D341Med (cell line): ENCODE measurements at regions not wholly inside any gene's neighbourhood (a gene's known extent, or its start where the extent isn't known, plus 50 kb on each side); places are given as distances from the start of the nearest gene placed in this dataset.
A peak's percentile ranks its signal among the peaks of the same experiment; 100 is the strongest.

Source experiments
- DNase-seq: peaks from one replicate; pipeline ENCODE4 v3.0.0; 2012; ENCODE audit warnings: low spot score

- DNase-seq, result no peak
Observed at GRCh38 chr6:170212956-170213636, 77.8 kb downstream of the DLL1 start.

DNA sequence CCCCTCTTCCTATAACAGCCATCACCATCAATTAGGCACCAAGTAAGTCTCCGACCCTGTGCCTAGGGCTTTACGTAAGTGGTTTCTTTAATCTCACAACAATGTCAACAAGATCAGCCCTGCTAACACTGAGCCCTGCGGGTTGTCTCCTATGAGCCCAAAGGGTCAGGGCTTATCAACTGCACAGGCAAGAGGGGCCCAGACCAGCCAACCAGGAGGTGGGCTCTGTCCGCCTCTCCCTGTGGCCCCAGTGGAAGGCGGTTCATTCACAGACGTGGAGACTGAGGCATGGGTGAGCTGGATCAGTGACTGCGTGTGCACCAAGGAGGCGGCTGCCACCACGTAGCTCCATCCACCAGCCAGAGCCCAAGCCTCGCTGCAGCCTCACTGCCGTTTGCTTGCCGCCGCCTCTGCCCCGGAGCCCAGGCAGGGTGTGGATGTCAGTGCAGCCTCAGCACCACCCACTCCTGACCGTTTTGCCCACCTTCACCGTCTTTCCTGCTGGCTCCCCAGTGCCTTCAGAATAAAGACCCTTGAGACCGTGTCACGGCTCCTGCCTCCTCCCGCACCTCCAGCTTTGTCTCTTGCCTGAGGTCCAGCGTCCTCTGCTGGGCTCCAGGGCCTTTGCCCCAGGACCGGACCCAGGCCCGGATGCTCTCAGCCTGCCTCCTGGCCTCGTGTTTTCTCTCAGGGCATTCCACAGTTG, 78.7 kb downstream of the DLL1 start:
- no peak for DNase-seq

DNA sequence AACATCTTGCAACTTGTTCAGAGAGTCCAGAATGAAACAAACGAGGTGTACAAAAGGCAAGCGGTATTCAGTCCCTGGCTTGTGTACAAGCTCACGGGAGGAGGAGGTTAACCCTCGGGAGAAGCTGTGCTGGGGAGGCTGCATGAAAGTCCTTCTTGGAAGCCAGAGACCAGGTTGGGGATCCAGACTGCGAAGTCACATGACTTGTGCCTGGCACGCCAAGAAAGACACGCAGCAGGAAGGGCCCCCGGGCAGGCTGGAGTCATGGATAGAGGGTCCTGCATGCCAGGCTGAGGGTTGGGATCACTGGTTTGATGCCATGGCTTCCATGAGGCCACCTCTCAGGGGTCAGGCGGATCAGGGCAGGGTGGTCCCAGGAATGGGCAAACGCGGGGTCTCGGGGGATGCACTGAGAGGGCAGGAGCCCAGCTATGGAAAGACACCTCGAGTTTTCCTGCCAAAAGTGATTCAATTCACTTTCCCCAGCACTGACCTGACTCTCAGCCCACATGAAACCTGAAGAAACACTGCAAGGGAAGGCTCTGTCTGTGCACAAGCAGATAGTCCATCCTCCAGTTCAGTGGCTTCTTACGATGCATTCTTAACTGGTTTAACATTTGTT, 79.4 kb downstream of the DLL1 start:
- DNase-seq, result no peak

- DNase-seq, result no peak
Observed at GRCh38 chr6:170210651-170211403, 80.1 kb downstream of the DLL1 start.

GRCh38 chr6:170210026-170210390, 80.9 kb downstream of the DLL1 start:
- DNase-seq, result no peak

DNA sequence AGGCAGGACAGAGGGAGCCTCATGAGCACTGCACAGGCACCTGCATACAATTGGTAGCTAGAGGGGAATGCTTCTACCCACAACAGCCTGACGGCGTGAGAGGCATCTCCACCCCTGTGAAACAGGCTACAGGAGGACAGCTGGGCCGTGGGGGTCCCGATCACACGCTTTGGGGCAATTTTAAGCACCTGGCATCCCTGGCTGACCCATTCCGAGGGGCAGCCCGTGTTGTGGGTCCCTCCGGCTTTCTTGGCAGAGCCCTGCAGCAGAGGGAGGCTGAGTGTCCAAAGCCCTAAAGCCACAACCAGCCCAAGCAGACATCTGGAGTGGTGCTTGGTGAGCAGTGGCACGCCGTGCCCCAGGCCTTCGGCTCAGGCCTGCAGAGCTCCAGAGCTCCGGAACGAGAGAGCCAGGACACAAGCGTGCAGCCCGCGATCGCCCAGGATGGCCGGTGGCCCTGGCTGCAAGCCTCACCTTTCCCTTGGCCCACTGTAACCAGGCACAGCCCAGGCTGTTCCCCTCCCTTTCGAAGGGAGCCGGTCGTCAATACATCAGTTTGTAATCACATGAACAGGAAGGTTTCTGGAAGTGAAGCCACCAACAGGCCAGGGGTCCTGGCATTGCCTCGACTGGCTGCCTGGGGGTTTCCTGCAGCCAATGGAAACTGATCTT, 81.4 kb downstream of the DLL1 start:
- DNase-seq, result no peak

DNA sequence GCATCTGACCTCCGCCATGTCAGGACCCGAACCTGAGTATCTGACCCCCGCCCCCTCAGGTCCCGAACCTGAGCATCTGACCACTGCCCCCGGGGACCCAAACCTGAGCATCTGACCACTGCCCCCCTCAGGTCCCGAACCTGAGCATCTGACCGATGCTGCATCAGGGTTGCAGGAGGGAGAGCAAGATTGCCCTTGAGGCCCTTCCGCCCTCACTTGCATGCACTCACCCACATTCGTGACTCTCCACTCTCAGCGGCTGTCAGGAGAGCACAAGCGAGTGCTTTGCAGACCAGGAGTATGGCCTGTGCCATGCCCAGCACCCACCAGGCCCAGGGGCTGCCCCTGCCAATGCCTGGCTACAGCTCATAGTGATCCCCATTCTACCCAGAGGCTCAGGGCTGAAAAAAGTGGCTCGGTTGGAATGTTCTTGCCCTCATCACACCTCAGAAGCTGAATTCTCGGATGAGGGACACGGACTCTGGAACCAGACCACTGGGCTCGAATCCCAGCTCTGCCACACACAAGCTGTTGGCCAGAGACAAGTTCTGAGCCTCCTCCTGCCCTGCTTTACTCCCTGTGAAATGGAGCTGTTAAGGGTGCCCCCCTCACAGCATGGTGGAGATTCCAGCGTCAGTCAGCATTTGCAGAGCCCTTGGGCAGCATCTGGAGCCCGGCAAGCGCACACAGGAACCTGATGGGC, 82.1 kb downstream of the DLL1 start:
- peak; percentile 6 for DNase-seq

- DNase-seq, result peak; percentile 17
Observed at GRCh38 chr6:170208182-170208601, 82.7 kb downstream of the DLL1 start.

GRCh38 chr6:170207586-170208181, 83.2 kb downstream of the DLL1 start:
- peak; percentile 4 for DNase-seq

DNA sequence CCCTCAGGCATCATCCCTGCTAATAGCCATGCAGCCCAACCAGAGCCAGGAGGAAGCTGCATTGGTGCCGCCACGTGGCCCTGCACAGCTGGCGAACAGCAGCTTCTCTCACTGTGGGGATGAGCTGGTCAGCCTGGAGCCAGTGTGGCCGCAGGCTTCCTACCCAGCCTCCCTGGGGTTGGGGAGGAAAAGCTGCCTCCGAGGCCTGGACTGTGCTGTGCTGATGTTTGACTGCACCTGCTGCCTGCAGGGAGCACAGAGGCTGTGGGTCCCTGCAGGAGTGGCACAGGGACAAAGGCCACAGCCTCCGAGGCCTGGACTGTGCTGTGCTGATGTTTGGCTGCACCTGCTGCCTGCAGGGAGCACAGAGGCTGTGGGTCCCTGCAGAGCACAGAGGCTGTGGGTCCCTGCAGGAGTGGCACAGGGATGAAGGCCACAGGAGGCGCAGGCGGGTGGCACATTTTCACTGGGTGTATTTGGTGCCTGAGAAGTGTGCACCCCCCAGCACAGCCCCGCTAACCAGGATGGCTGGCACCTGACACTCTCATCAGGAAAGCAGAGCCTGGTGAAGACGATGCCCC, 83.9 kb downstream of the DLL1 start:
- peak; percentile 12 for DNase-seq

DNA sequence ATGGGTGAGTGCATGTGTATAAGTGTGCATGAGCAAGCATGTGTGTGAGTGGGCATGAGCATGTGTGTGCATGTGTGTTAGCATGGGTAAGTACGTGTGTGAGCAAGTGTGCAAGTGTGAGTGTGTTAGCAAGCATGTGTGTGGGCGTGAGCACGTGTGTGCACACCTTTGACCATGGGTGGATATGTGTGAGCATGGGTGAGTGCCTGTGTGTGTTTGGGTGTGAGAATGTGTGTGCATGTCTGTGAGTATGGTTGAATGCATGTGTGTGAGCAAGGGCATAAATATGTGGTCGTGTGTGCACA, 84.6 kb downstream of the DLL1 start:
- no peak for DNase-seq

- DNase-seq, result no peak
Observed at GRCh38 chr6:170205534-170206316, 85.2 kb downstream of the DLL1 start.

DNA sequence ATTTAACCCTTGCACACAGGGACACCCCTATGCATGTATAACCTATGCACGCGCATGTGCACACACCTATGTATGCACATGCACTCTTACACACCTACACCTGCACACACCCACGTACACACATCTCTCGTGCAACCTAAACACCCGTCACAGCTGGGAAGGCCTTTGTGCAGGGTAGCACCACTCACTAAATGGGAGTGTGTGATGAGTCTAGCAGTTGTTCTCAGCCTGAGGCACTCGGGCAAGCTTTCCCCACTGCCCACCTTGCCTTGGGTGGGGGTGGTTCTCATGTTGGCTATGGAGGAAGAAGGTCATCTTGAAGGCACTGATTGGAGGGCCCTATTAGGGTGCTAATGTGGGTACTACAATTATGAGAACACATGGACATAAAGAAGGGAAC, 85.8 kb downstream of the DLL1 start:
- peak; percentile 4 for DNase-seq

DNA sequence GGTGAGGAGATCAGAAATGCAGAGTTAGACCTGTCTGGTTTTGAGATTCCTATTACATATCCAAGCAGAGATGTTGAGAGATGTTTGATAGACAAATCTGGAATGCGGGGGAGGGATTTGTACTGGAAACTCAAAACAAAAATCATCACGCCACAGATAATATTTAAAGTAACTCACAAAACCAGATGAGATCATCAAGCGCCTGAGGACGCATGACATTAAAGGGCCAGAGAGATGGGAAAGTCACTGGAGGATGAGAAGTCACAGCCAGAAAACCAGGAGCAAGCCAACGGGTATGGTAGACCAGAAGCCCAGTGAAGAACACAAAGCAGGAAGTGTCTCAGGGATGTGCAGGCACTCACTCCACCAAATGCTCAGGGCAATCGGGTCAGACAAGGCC, 87.7 kb downstream of the DLL1 start:
- DNase-seq, result peak; percentile 6

DNA sequence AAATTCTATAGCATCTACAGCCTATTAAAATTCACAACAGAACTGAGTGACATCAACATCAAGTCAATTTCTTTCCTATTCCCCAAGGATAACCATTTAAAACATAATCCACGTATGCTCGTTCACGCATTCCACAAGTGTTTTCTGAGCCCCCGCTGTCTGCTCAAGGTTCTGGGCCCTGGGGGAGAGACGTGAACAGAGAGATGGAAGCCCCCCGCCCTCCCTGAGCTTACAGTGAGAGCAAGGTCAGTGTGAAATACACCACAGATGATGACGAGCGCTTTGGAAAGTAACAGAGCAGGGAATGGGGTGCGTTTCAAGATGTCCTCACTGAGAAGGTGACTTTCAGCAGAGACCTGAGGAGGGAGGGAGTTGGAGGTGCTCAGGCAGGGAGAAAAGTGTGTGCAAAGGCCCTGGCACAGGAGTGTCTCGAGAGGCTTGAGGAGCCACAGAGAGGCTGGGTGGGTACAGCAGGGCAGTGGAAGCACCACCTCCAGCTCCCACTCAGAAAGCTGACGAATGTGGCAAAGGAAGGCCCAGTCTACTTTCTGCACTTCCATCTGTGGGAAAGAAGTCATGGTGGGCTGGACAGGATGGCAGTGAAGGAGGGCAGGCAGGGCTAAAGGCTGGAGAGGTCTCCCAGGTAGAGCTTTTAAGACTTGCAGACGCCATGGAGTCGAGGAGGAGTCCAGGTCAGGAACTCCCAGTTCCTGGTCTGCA, 88.3 kb downstream of the DLL1 start:
- no peak for DNase-seq

GRCh38 chr6:170201361-170201760, 89.5 kb downstream of the DLL1 start:
- no peak for DNase-seq

GRCh38 chr6:170200458-170200891, 90.4 kb downstream of the DLL1 start:
- peak; percentile 3 for DNase-seq

DNA sequence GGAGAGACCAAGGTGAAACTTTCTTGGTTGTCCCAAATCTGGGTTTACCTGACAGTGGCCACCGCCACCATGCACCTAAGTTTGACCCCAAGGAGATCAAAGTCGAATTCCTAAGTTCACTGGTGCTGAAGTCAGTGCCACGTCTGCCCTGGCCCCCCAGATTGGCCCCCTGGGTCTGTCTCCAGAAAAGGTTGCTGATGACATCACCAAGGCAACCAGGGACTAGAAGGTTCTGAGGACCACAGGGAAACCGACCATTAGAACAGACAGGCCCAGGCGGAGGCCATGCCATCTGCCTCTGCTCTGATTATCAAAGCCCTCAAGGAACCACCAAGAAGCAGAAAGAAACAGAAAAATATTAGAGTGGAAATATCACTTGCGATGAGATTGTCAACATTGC, 91.2 kb downstream of the DLL1 start:
- DNase-seq, result no peak

DNA sequence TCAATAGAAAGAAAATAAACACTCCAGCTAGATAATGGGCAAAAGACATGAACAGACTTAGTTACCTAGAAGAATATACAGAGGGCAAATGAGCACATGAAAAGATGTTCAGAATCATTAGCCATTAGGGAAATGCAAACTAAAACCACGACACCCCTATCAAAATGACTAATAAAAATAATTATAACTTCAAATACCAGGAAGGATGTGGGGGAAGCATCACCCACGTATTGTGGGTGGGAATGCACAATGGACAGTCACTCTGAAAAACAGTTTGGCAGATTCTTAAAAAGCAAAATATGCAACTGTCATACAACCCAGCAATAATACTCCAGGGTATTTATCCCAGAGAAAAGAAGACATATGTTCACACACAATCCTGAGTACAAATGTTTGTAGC, 92.6 kb downstream of the DLL1 start:
- DNase-seq, result no peak
